ENCODE measurements at regions not wholly inside any gene's neighbourhood (a gene's known extent, or its start where the extent isn't known, plus 50 kb on each side); places are given as distances from the start of the nearest gene placed in this dataset.

DNA sequence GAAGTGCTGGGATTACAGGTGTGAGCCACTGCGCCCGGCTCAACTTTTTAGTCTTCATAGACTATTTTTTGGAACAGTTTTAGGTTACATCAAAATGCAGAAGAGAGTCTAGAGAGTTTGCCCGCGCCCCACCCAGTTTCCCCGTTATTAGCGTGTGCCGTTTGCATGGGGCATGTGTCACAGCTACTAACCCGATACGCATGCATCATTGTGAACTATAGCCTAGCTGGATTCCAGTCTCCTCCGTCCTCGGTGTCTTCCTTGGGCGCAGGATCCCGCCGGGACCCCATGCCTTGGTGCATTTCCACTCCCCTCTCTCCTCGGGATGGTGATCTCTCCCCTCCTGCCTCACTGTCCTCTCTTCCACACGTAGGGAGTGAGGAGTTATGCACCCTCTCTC is 85.5 kb upstream of the ADRA2C start:
- DNase-seq = no peak
- H3K27ac ChIP-seq (ENCODE audit: low read length) = no peak overlapping the region
- no peaks in the 10 kb centered on the region for H3K4me1 ChIP-seq (ENCODE audit: low read length)
- H2AFZ ChIP-seq (ENCODE audit: low read length) = no peak overlapping the region
- no peaks in the 10 kb centered on the region for H3K9me3 ChIP-seq (replicated peaks; ENCODE audit: insufficient read depth, low read length)
- H3K27me3 ChIP-seq (replicated peaks; ENCODE audit: insufficient read depth, low read length) = peaks cover 95% of the 10 kb centered on the region
- H3K36me3 ChIP-seq (replicated peaks; ENCODE audit: insufficient read depth, low read length) = no peaks in the 10 kb centered on the region
- TF ChIP-seq CTCF (IDR thresholded peaks at IDR 0.05; ENCODE audit: low read length) = no peak
- TF ChIP-seq EZH2phosphoT487 (IDR thresholded peaks at IDR 0.05; ENCODE audit: low read length) = no peak
- no peak for TF ChIP-seq EZH2 (optimal IDR thresholded peaks at IDR 0.05; ENCODE audit: low read depth, low read length)
- H3K9ac ChIP-seq (ENCODE audit: low read length) = no peak overlapping the region
- H3K79me2 ChIP-seq (ENCODE audit: low read length) = no peaks in the 10 kb centered on the region
- H3K4me3 ChIP-seq (ENCODE audit: low read length) = no peak overlapping the region
- H3K9me2 ChIP-seq (replicated peaks; ENCODE audit: insufficient read depth, low read length) = no peaks in the 10 kb centered on the region
- H3K4me2 ChIP-seq (ENCODE audit: low read depth, low read length) = no peak overlapping the region
- H3F3A ChIP-seq (ENCODE audit: insufficient read depth, low read length) = no peaks in the 10 kb centered on the region
- H4K20me1 ChIP-seq (ENCODE audit: insufficient read depth, low read length) = no peaks in the 10 kb centered on the region

- Histone ChIP-seq H3K9me2 (replicated peaks; ENCODE audit: insufficient read depth, low read length) (no peaks in the 10 kb centered on the region), H3K4me1 (ENCODE audit: low read length) (no peaks in the 10 kb centered on the region), H3K4me3 (ENCODE audit: low read length) (no peak overlapping the region), H3K27me3 (replicated peaks; ENCODE audit: insufficient read depth, low read length) (peaks cover 94% of the 10 kb centered on the region), H3K79me2 (ENCODE audit: low read length) (no peaks in the 10 kb centered on the region), H3K9ac (ENCODE audit: low read length) (no peak overlapping the region), H3F3A (ENCODE audit: insufficient read depth, low read length) (no peaks in the 10 kb centered on the region), H3K4me2 (ENCODE audit: low read depth, low read length) (no peak overlapping the region), H4K20me1 (ENCODE audit: insufficient read depth, low read length) (no peaks in the 10 kb centered on the region), H3K9me3 (replicated peaks; ENCODE audit: insufficient read depth, low read length) (no peaks in the 10 kb centered on the region), H3K27ac (ENCODE audit: low read length) (no peak overlapping the region), H3K36me3 (replicated peaks; ENCODE audit: insufficient read depth, low read length) (no peaks in the 10 kb centered on the region), H2AFZ (ENCODE audit: low read length) (no peak overlapping the region)
- DNase-seq = no peak
- TF ChIP-seq EZH2phosphoT487 (IDR thresholded peaks at IDR 0.05; ENCODE audit: low read length) (no peak), EZH2 (optimal IDR thresholded peaks at IDR 0.05; ENCODE audit: low read depth, low read length) (no peak), CTCF (IDR thresholded peaks at IDR 0.05; ENCODE audit: low read length) (no peak)
Measured at GRCh38 chr4:3679851-3680311, 86.3 kb upstream of the ADRA2C start.

GRCh38 chr4:3679071-3679825 is 86.9 kb upstream of the ADRA2C start:
- no peaks in the 10 kb centered on the region for H3K9me3 ChIP-seq (replicated peaks; ENCODE audit: insufficient read depth, low read length)
- TF ChIP-seq EZH2 (optimal IDR thresholded peaks at IDR 0.05; ENCODE audit: low read depth, low read length) (no peak), CTCF (IDR thresholded peaks at IDR 0.05; ENCODE audit: low read length) (no peak), EZH2phosphoT487 (IDR thresholded peaks at IDR 0.05; ENCODE audit: low read length) (no peak)

More at GRCh38 chr4:3679071-3679825, 86.9 kb upstream of the ADRA2C start:
- Histone ChIP-seq H3K9me2 (replicated peaks; ENCODE audit: insufficient read depth, low read length) (no peaks in the 10 kb centered on the region), H2AFZ (ENCODE audit: low read length) (no peak overlapping the region), H3K9ac (ENCODE audit: low read length) (no peak overlapping the region), H3K79me2 (ENCODE audit: low read length) (no peaks in the 10 kb centered on the region), H3K4me2 (ENCODE audit: low read depth, low read length) (no peak overlapping the region), H3K36me3 (replicated peaks; ENCODE audit: insufficient read depth, low read length) (no peaks in the 10 kb centered on the region), H3K27me3 (replicated peaks; ENCODE audit: insufficient read depth, low read length) (peaks cover 92% of the 10 kb centered on the region), H3K4me3 (ENCODE audit: low read length) (no peak overlapping the region), H3K27ac (ENCODE audit: low read length) (no peak overlapping the region), H4K20me1 (ENCODE audit: insufficient read depth, low read length) (no peaks in the 10 kb centered on the region), H3F3A (ENCODE audit: insufficient read depth, low read length) (no peaks in the 10 kb centered on the region), H3K4me1 (ENCODE audit: low read length) (no peaks in the 10 kb centered on the region)
- DNase-seq = no peak
